Subcutaneous abdominal adipose tissue (tissue), 5 donors: ENCODE measurements at regions not wholly inside any gene's neighbourhood (a gene's known extent, or its start where the extent isn't known, plus 50 kb on each side); places are given as distances from the start of the nearest gene placed in this dataset.
"Not testable (repeated sequence)": the region's sequence is repeated elsewhere in the genome, so short reads cannot be mapped to it uniquely, and the experiment has no call there.

ENCODE experiments used
- H3K27ac ChIP-seq: one replicate; pipeline ENCODE4 v1.7.0; 2013; ENCODE audit warnings: low read depth, mild to moderate bottlenecking, inconsistent platforms, low read length, moderate library complexity
- H3K27me3 ChIP-seq, 5 donors: one replicate each; pipeline ENCODE4 v1.7.0; 2013; ENCODE audit warnings: low read length in 5 of 5, inconsistent platforms in 1 of 5; ENCODE audit not compliant: control insufficient read depth in 5 of 5, insufficient read depth in 4 of 5
- H3K36me3 ChIP-seq, 5 donors: one replicate each; pipeline ENCODE4 v1.7.0; 2013; ENCODE audit warnings: low read length in 5 of 5; ENCODE audit not compliant: control insufficient read depth in 5 of 5, insufficient read depth in 5 of 5
- H3K4me1 ChIP-seq, 5 donors: one replicate each; pipeline ENCODE4 v1.7.0; 2013; ENCODE audit warnings: low read length in 5 of 5, mild to moderate bottlenecking in 3 of 5, moderate library complexity in 1 of 5; ENCODE audit not compliant: control insufficient read depth in 5 of 5, insufficient read depth in 5 of 5
- H3K4me3 ChIP-seq, 5 donors: one replicate each; pipeline ENCODE4 v1.7.0; 2013; ENCODE audit warnings: low read length in 5 of 5, low read depth in 1 of 5
- H3K9ac ChIP-seq, 5 donors: one replicate each; pipeline ENCODE4 v1.7.0; 2013; ENCODE audit warnings: low read length in 5 of 5, mild to moderate bottlenecking in 4 of 5, moderate library complexity in 3 of 5
- H3K9me3 ChIP-seq, 5 donors: one replicate each; pipeline ENCODE4 v1.7.0; 2013; ENCODE audit warnings: low read length in 5 of 5; ENCODE audit not compliant: control insufficient read depth in 5 of 5
- donor health status: healthy.
- donor health status: healthy.
- donor health status: healthy.
- donor health status: healthy.
- donor health status: healthy.

GRCh38 chrX:40245488-40246071, 147.8 kb upstream of the BCOR start:
- Histone ChIP-seq H3K9ac (no peak overlapping the region), H3K4me3 (peak overlapping the region in 4 of 5 donors; percentile 3 to 34 (median 18)), H3K27me3 (peaks cover 7 to 18% (median 11%) of the 10 kb centered on the region in 5 donors), H3K9me3 (no peaks in the 10 kb centered on the region), H3K27ac (no peak overlapping the region), H3K36me3 (no peaks in the 10 kb centered on the region), H3K4me1 (peaks cover 0 to 8% (median 0%) of the 10 kb centered on the region in 5 donors)

DNA sequence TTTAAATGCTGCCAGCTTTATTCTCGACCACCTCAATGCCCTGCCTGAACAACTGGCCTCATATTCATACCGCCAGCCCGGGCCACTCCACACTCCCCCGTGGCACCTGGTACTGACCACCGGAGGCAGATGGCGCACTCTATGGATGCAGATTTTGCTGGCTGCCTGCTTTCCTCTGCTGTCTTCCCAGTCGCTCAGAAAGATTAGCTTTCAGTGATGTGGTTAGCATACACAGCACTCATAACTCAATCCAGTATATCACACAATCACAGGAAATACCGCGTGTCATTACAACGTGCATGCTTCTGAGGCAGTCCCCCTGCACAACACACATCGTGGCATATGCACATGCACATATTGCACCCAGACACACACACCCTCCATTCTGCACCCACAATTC, 147.2 kb upstream of the BCOR start:
- Histone ChIP-seq H3K4me1 (peaks cover 0 to 8% (median 0%) of the 10 kb centered on the region in 5 donors), H3K27me3 (peaks cover 7 to 18% (median 11%) of the 10 kb centered on the region in 5 donors), H3K9ac (no peak overlapping the region), H3K9me3 (no peaks in the 10 kb centered on the region), H3K4me3 (peak overlapping the region in 3 of 5 donors; percentile 7 to 34 (median 30)), H3K36me3 (no peaks in the 10 kb centered on the region), H3K27ac (no peak overlapping the region)

DNA sequence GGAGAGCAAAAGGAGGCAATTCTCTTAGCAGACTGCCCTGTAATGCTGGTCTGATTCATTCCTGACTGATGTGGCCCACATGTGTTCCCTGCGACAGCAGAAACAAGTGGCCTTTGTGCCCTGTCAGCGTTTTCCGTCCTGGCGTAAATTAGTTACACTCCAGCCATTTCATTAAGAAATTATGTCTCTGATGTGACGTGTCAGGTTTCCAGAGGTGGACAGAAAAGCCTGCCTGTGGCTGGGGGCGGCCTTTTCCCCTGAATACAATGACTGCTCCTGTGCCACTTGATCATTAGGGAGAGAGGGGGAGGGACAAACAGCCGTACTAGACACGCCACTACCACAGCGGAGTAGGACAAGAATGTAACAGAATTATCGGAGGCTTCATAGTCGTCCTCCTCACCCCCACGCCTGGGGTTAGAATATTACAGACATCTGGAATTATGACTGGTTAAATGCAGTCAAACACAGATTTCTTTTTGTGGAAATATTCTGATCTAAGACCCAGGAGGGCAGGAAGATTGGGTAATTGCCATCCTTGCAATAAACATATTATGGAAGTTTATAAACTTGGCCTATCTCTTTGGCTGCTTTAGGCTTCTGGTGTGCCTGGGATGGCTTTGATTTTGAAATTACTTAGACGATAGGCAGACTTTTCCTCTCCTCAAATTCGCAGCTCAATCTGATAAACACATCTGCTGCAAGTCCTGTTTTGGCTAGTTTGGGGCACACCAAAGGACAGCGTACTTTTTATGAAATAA, 146.2 kb upstream of the BCOR start:
- Histone ChIP-seq H3K27ac (no peak overlapping the region), H3K4me1 (peaks cover 0 to 8% (median 0%) of the 10 kb centered on the region in 5 donors), H3K4me3 (no peak overlapping the region), H3K36me3 (no peaks in the 10 kb centered on the region), H3K9me3 (no peaks in the 10 kb centered on the region), H3K9ac (no peak overlapping the region), H3K27me3 (peaks cover 7 to 15% (median 11%) of the 10 kb centered on the region in 5 donors)

GRCh38 chrX:40240844-40241243, 143.1 kb upstream of the BCOR start:
- Histone ChIP-seq H3K4me1 (peaks cover 0 to 8% (median 0%) of the 10 kb centered on the region in 5 donors), H3K36me3 (no peaks in the 10 kb centered on the region), H3K9ac (no peak overlapping the region), H3K4me3 (no peak overlapping the region), H3K27ac (no peak overlapping the region), H3K9me3 (peaks cover 0 to 6% (median 3%) of the 10 kb centered on the region in 5 donors), H3K27me3 (peaks cover 3 to 7% (median 5%) of the 10 kb centered on the region in 5 donors)

GRCh38 chrX:40237731-40238178, 140.0 kb upstream of the BCOR start:
- H3K4me3 ChIP-seq, result no peak overlapping the region

DNA sequence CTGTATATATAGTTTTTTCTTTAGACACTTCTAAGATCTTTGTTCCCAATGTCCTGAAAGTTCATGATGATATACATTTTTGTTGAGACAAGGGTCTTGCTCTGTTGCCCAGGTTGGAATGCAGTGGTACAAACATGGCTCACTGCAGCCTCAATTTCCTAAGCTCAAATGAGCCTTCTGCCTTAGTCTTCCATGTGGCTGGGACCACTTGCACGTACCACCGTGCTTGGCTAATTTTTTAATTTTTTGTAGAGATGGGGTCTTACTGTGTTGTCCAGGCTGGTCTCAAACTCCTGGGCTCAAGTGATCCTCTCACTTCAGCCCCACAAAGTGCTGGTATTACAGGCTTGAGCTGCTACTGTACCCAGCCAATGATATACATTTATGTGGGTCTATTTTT, 132.9 kb upstream of the BCOR start:
- H3K9me3 ChIP-seq, result peaks cover 0 to 4% (median 0%) of the 10 kb centered on the region in 5 donors
- H3K4me3 ChIP-seq, result no peak overlapping the region
- H3K9ac ChIP-seq, result no peak overlapping the region
- no peak overlapping the region for H3K27ac ChIP-seq
- H3K36me3 ChIP-seq, result no peaks in the 10 kb centered on the region
- H3K27me3 ChIP-seq, result peaks cover 0 to 4% (median 0%) of the 10 kb centered on the region in 5 donors
- H3K4me1 ChIP-seq, result no peaks in the 10 kb centered on the region

More at GRCh38 chrX:40237731-40238178, 140.0 kb upstream of the BCOR start:
- H3K27me3 ChIP-seq, result peaks cover 0 to 3% (median 0%) of the 10 kb centered on the region in 5 donors
- H3K9me3 ChIP-seq, result peaks cover 0 to 8% (median 4%) of the 10 kb centered on the region in 5 donors
- H3K4me1 ChIP-seq, result no peaks in the 10 kb centered on the region
- H3K9ac ChIP-seq, result no peak overlapping the region
- no peak overlapping the region for H3K27ac ChIP-seq
- H3K36me3 ChIP-seq, result no peaks in the 10 kb centered on the region

GRCh38 chrX:40227125-40227524, 129.4 kb upstream of the BCOR start:
- no peaks in the 10 kb centered on the region for H3K4me1 ChIP-seq
- no peak overlapping the region for H3K9ac ChIP-seq
- no peak overlapping the region for H3K27ac ChIP-seq
- no peak overlapping the region for H3K4me3 ChIP-seq
- H3K9me3 ChIP-seq, result peaks cover 0 to 12% (median 11%) of the 10 kb centered on the region in 5 donors
- H3K27me3 ChIP-seq, result peaks cover 0 to 4% (median 0%) of the 10 kb centered on the region in 5 donors
- H3K36me3 ChIP-seq, result no peaks in the 10 kb centered on the region

- Histone ChIP-seq H3K36me3 (no peaks in the 10 kb centered on the region), H3K9me3 (peaks cover 12 to 34% (median 31%) of the 10 kb centered on the region in 5 donors), H3K4me3 (no peak overlapping the region), H3K4me1 (no peaks in the 10 kb centered on the region), H3K27ac (no peak overlapping the region), H3K9ac (no peak overlapping the region), H3K27me3 (peaks cover 0 to 5% (median 2%) of the 10 kb centered on the region in 5 donors)
These were observed 126.9 kb upstream of the BCOR start for GRCh38 chrX:40224658-40225057.

- peaks cover 12 to 36% (median 34%) of the 10 kb centered on the region in 5 donors for H3K9me3 ChIP-seq
- not testable (repeated sequence) for H3K36me3 ChIP-seq, H3K9ac ChIP-seq, H3K27me3 ChIP-seq, H3K4me1 ChIP-seq, H3K27ac ChIP-seq
- peak overlapping the region in 1 of 5 donors; percentile 15 for H3K4me3 ChIP-seq
These were observed 124.9 kb upstream of the BCOR start for GRCh38 chrX:40222612-40223011.

GRCh38 chrX:40213092-40213491, 115.3 kb upstream of the BCOR start:
- Histone ChIP-seq H3K36me3 (no peaks in the 10 kb centered on the region), H3K4me3 (no peak overlapping the region), H3K27ac (no peak overlapping the region), H3K9me3 (peaks cover 0 to 19% (median 9%) of the 10 kb centered on the region in 5 donors), H3K9ac (no peak overlapping the region), H3K4me1 (no peaks in the 10 kb centered on the region), H3K27me3 (no peaks in the 10 kb centered on the region)
